Stimulated activated naive CD8-positive, alpha-beta T cell treated with anti-CD3 and anti-CD28 coated beads, Interleukin-15, Interleukin-2, amounts not matched to agents 100 U/mL and 50 U/mL, for 24 hours (primary cell): ENCODE measurements at regions not wholly inside any gene's neighbourhood (a gene's known extent, or its start where the extent isn't known, plus 50 kb on each side); places are given as distances from the start of the nearest gene placed in this dataset.

Experiments
- ATAC-seq: fragments of 150-1000 bp; cut with Tn5 transposase; one replicate; pipeline ENCODE4 v1.10.0; 2021
- DNase-seq: peaks from one replicate; pipeline ENCODE4 v3.0.0; 2021

- DNase-seq: no peak
- ATAC-seq: no peak
Observed at GRCh38 chr14:66420251-66421006, 65.7 kb upstream of the CCDC196 start.

- no peak for DNase-seq
- no peak for ATAC-seq
Observed at GRCh38 chr14:66421990-66422946, 63.9 kb upstream of the CCDC196 start.

DNA sequence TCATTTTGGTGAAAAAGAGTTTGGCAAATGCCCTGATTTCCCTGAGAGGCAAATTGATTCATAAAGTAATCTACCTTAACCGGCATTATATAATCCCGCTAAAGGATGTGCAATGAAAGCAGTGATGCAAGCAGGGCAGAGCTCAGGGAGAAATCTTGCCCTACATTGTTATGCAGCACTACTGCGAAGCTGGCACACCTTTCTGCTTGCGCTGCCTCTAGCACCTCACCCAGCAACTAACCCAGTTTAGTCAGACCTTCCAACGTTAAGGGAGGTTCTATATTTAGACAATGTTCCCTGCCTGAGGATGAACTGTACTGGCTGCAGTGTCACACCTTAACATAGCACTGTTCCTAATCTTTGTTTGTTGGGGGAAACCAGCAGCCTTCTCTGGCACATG, 60.8 kb upstream of the CCDC196 start:
- DNase-seq (no peak), ATAC-seq (no peak)

- no peak for DNase-seq
- ATAC-seq: no peak
Observed at GRCh38 chr14:66426451-66426850, 59.7 kb upstream of the CCDC196 start.

GRCh38 chr14:66432334-66432733, 53.8 kb upstream of the CCDC196 start:
- ATAC-seq (no peak), DNase-seq (no peak)

DNA sequence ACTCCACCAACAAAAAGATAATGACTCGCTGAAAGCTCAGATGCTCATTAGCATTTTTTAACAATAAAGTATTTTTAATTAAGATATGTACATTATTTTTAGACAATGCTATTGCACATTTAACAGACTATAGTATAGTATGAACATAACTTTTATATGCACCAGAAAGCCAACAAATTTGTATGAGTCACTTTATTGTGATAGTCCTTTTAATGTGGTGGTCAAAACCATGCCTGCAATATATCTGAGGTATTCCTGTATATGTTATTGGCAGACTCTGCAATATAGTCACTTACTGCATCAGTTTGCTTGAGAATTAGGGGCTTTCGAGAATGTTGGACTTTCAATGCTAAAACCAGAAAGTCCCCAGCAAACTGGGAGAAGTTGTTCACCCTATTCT, 51.7 kb upstream of the CCDC196 start:
- DNase-seq (no peak), ATAC-seq (no peak)

GRCh38 chr14:66435683-66436082, 50.5 kb upstream of the CCDC196 start:
- ATAC-seq (no peak), DNase-seq (no peak)
